DOHH2 (cell line): ENCODE measurements at regions not wholly inside any gene's neighbourhood (a gene's known extent, or its start where the extent isn't known, plus 50 kb on each side); places are given as distances from the start of the nearest gene placed in this dataset.

Experiments used
- CTCF ChIP-seq: fragments of 200-600 bp; sonication (generic); IDR thresholded peaks from one replicate; pipeline ENCODE4 v1.5.1; 2014; ENCODE audit warnings: antibody characterized with exemption, mild to moderate bottlenecking, low read depth, low read length; ENCODE audit not compliant: poor library complexity, severe bottlenecking
- EZH2phosphoT487 ChIP-seq: fragments of 200-600 bp; sonication (generic); IDR thresholded peaks from 2 replicates; pipeline ENCODE4 v1.6.1; 2017; ENCODE audit warnings: borderline replicate concordance, mild to moderate bottlenecking, antibody characterized with exemption, low read length, moderate library complexity, mixed read lengths

- no peak for TF ChIP-seq CTCF
- TF ChIP-seq EZH2phosphoT487: no peak
Observed at GRCh38 chr20:24211972-24212371, 223.4 kb upstream of the GGTLC1 start.
